OCI-LY7 (cell line): ENCODE measurements at regions not wholly inside any gene's neighbourhood (a gene's known extent, or its start where the extent isn't known, plus 50 kb on each side); places are given as distances from the start of the nearest gene placed in this dataset.

Experiments used
- BruUV-seq: library from RNA; stranded (reverse); fragments of 400-500 nt; replicated peaks from 2 replicates; lab custom pipeline; 2021; lab: Mats Ljungman, UMichigan
- CTCF ChIA-PET: fragments of 300-600 bp; sonication (Branson Sonifier 250); formaldehyde crosslinking; loops from one replicate; lab custom pipeline; 2022; ENCODE audit warnings: antibody characterized with exemption; ENCODE audit not compliant: unreplicated experiment; lab: Charles Lee
- POLR2A ChIA-PET: fragments of 300-600 bp; sonication (Branson Sonifier 250); formaldehyde crosslinking; loops from one replicate; lab custom pipeline; 2022; ENCODE audit warnings: antibody characterized with exemption; lab: Charles Lee
- DNase-seq: peaks from one replicate; pipeline ENCODE4 v3.0.0-alpha.2; 2015; ENCODE audit warnings: low spot score
- H2AFZ ChIP-seq: fragments of 200-600 bp; sonication (generic), shearing (Covaris generic); 2 replicates; pipeline ENCODE4 v1.6.1; 2014; ENCODE audit warnings: mild to moderate bottlenecking, antibody characterized with exemption, low read length, moderate library complexity
- H3K27ac ChIP-seq: fragments of 200-600 bp; sonication (generic); 2 replicates; pipeline ENCODE4 v1.5.1; 2014; ENCODE audit warnings: mixed run types, low read depth, mild to moderate bottlenecking, moderate library complexity, low read length, inconsistent platforms; ENCODE audit not compliant: poor library complexity, severe bottlenecking
- H3K36me3 ChIP-seq: fragments of 200-600 bp; sonication (generic); 2 replicates; pipeline ENCODE4 v1.6.1; 2014; ENCODE audit warnings: mild to moderate bottlenecking, antibody characterized with exemption, low read length, moderate library complexity, mixed read lengths; ENCODE audit not compliant: insufficient read depth
- H3K4me1 ChIP-seq: fragments of 200-600 bp; sonication (generic); 2 replicates; pipeline ENCODE4 v1.5.1; 2014; ENCODE audit warnings: mild to moderate bottlenecking, low read length; ENCODE audit not compliant: insufficient read depth, poor library complexity, severe bottlenecking
- H3K4me2 ChIP-seq: fragments of 200-600 bp; sonication (generic); 2 replicates; pipeline ENCODE4 v1.6.1; 2014; ENCODE audit warnings: mild to moderate bottlenecking, low read length
- H3K4me3 ChIP-seq: fragments of 200-600 bp; sonication (generic); 2 replicates; pipeline ENCODE4 v1.5.1; 2014; ENCODE audit warnings: mild to moderate bottlenecking, low read depth, low read length; ENCODE audit not compliant: poor library complexity, severe bottlenecking
- H3K79me2 ChIP-seq: fragments of 200-600 bp; sonication (generic); 2 replicates; pipeline ENCODE4 v1.6.1; 2016; ENCODE audit warnings: low read depth, mild to moderate bottlenecking, low read length, moderate library complexity, mixed read lengths; ENCODE audit not compliant: insufficient read depth
- H3K9me2 ChIP-seq: fragments of 200-600 bp; sonication (generic); 2 replicates; pipeline ENCODE4 v1.6.1; 2016; ENCODE audit warnings: mild to moderate bottlenecking, low read length, mixed read lengths; ENCODE audit not compliant: insufficient read depth
- H3K9me3 ChIP-seq: fragments of 200-600 bp; sonication (generic); 2 replicates; pipeline ENCODE4 v1.6.1; 2014; ENCODE audit warnings: mild to moderate bottlenecking, mixed run types, low read length, mixed read lengths
- H4K20me1 ChIP-seq: fragments of 200-600 bp; sonication (generic); 2 replicates; pipeline ENCODE4 v1.6.1; 2014; ENCODE audit warnings: mild to moderate bottlenecking, antibody characterized with exemption, low read length, moderate library complexity, mixed read lengths; ENCODE audit not compliant: insufficient read depth
- CTCF ChIP-seq: fragments of 200-600 bp; sonication (generic); conservative IDR thresholded peaks from 2 replicates; pipeline ENCODE4 v1.5.1; 2014; ENCODE audit warnings: mild to moderate bottlenecking, antibody characterized with exemption, low read length, moderate library complexity, mixed read lengths
- EZH2phosphoT487 ChIP-seq: fragments of 200-600 bp; sonication (generic); IDR thresholded peaks from 2 replicates; pipeline ENCODE4 v1.6.1; 2018; ENCODE audit warnings: low read depth, borderline replicate concordance, mild to moderate bottlenecking, mixed run types, antibody characterized with exemption, low read length, moderate library complexity, mixed read lengths
- intact Hi-C: fragments of 100-400 bp; cut with micrococcal nuclease; formaldehyde crosslinking; loops from one replicate; pipeline ENCODE4 v1.10.0; 2022; ENCODE audit not compliant: unreplicated experiment

- H3K79me2 ChIP-seq, result no peaks in the 10 kb centered on the region
- intact Hi-C loops, result no loop called here
- no TSS peak for BruUV-seq
- peaks cover 7% of the 10 kb centered on the region for H3K4me1 ChIP-seq
- no peaks in the 10 kb centered on the region for H3K9me3 ChIP-seq
- no peak overlapping the region for H2AFZ ChIP-seq
- ChIA-PET POLR2A (interaction anchor here (0.7 to 1.1 kb wide), 2 partner anchors 14 to 224 kb away, joined by 4 to 7 read pairs; no protein-coding TSS in a partner anchor), CTCF (no interaction called here)
- no peak for DNase-seq
- no peak overlapping the region for H3K4me3 ChIP-seq
- no peak overlapping the region for H3K27ac ChIP-seq
- no peaks in the 10 kb centered on the region for H3K36me3 ChIP-seq
- H4K20me1 ChIP-seq, result no peaks in the 10 kb centered on the region
- no peak for TF ChIP-seq CTCF
- TF ChIP-seq EZH2phosphoT487, result no peak
- H3K4me2 ChIP-seq, result no peak overlapping the region
- no peaks in the 10 kb centered on the region for H3K9me2 ChIP-seq
Measured at GRCh38 chr3:55203546-55203945, 275.7 kb upstream of the LRTM1 start.

GRCh38 chr3:55203006-55203405 lies 275.1 kb upstream of the LRTM1 start:
- Histone ChIP-seq H3K36me3 (no peaks in the 10 kb centered on the region), H4K20me1 (no peaks in the 10 kb centered on the region), H3K4me2 (no peak overlapping the region), H3K4me3 (no peak overlapping the region), H3K79me2 (no peaks in the 10 kb centered on the region), H3K27ac (no peak overlapping the region), H2AFZ (no peak overlapping the region), H3K9me2 (no peaks in the 10 kb centered on the region), H3K9me3 (no peaks in the 10 kb centered on the region), H3K4me1 (peaks cover 7% of the 10 kb centered on the region)
- ChIA-PET CTCF (no interaction called here), POLR2A (interaction anchor here (0.7 to 1.1 kb wide), 2 partner anchors 13 to 224 kb away, joined by 4 to 7 read pairs; no protein-coding TSS in a partner anchor)
- no TSS peak for BruUV-seq
- intact Hi-C loops, result no loop called here
- no peak for TF ChIP-seq EZH2phosphoT487
- no peak for TF ChIP-seq CTCF
- no peak for DNase-seq

- intact Hi-C loops, result no loop called here
- no TSS peak for BruUV-seq
- Histone ChIP-seq H3K4me1 (peaks cover 7% of the 10 kb centered on the region), H3K27ac (no peak overlapping the region), H3K9me2 (no peaks in the 10 kb centered on the region), H2AFZ (no peak overlapping the region), H3K4me2 (no peak overlapping the region), H3K79me2 (no peaks in the 10 kb centered on the region), H3K4me3 (no peak overlapping the region), H4K20me1 (no peaks in the 10 kb centered on the region), H3K9me3 (no peaks in the 10 kb centered on the region), H3K36me3 (no peaks in the 10 kb centered on the region)
- no peak for TF ChIP-seq EZH2phosphoT487
- TF ChIP-seq CTCF, result no peak
- CTCF ChIA-PET, result no interaction called here
- DNase-seq, result no peak
- POLR2A ChIA-PET, result interaction anchor here (0.7 kb wide), 1 partner anchor 14 kb away, joined by 3 read pairs; no protein-coding TSS in a partner anchor
Measured at GRCh38 chr3:55202326-55202725, 274.5 kb upstream of the LRTM1 start.
